Stomach (tissue), 4 donors: ENCODE measurements at regions not wholly inside any gene's neighbourhood (a gene's known extent, or its start where the extent isn't known, plus 50 kb on each side); places are given as distances from the start of the nearest gene placed in this dataset.

Experiments used
- EP300 ChIP-seq: sonication (generic); formaldehyde crosslinking; IDR thresholded peaks from one replicate; pipeline ENCODE4 v1.6.1; 2017; ENCODE audit warnings: antibody characterized with exemption
- POLR2A ChIP-seq, 4 donors: fragments of 450-650 bp; IDR thresholded peaks; one replicate each; pipeline ENCODE4 v1.6.1; 2016; ENCODE audit warnings: antibody characterized with exemption in 4 of 4, control low read depth in 2 of 4, mild to moderate bottlenecking in 1 of 4, moderate library complexity in 1 of 4
- POLR2AphosphoS5 ChIP-seq, 3 donors: sonication (generic); formaldehyde crosslinking; IDR thresholded peaks; one replicate each; pipeline ENCODE4 v1.6.1; 2016; ENCODE audit warnings: antibody characterized with exemption in 3 of 3
- TF ChIP-seq, protein P1 (sequence below), 7 experiments: fragments of 450-650 bp in 4 of 7; fragments of 200-600 bp in 3 of 7; sonication (generic) in 3 of 7; IDR thresholded peaks; one replicate each; pipeline ENCODE4 v1.5.1; 2016 to 2019; ENCODE audit warnings: antibody characterized with exemption in 7 of 7, control low read depth in 2 of 7, mild to moderate bottlenecking in 1 of 7

DNA sequence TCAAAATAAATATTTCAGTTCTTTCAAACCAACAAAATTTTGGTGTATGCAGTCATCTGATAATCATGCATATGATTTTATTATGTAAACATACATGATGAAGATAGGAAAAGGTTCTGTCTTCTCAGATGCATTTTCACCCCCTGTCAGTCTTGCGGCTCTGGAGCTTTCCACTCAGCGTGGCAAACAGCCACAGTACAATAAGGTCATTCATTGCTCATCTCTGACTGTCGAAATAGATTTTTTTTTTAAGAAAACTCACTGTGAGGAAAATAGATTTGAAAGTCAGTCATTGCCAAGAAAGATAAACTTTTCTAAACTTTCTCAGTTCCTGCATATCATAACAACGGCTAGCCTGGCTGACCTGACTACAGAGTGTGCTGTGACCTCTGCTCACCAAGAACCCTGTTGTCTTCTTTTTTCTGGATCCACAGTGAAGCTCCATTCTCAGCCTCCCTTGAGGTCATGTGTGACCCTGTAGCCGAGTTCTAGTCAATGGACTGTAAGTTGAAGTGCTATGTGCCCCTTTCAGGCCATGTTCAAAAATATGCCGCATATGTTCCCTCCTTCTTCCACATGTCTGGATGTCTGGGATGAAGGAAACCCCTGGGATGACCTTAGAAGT, 519.6 kb downstream of the KLF5 start:
- no peak for TF ChIP-seq POLR2AphosphoS5 (IDR thresholded peaks at IDR 0.05)
- TF ChIP-seq POLR2A (IDR thresholded peaks at IDR 0.05) = no peak
- TF ChIP-seq, protein P1, sequence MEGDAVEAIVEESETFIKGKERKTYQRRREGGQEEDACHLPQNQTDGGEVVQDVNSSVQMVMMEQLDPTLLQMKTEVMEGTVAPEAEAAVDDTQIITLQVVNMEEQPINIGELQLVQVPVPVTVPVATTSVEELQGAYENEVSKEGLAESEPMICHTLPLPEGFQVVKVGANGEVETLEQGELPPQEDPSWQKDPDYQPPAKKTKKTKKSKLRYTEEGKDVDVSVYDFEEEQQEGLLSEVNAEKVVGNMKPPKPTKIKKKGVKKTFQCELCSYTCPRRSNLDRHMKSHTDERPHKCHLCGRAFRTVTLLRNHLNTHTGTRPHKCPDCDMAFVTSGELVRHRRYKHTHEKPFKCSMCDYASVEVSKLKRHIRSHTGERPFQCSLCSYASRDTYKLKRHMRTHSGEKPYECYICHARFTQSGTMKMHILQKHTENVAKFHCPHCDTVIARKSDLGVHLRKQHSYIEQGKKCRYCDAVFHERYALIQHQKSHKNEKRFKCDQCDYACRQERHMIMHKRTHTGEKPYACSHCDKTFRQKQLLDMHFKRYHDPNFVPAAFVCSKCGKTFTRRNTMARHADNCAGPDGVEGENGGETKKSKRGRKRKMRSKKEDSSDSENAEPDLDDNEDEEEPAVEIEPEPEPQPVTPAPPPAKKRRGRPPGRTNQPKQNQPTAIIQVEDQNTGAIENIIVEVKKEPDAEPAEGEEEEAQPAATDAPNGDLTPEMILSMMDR (IDR thresholded peaks at IDR 0.05) = no peak
- no peak for TF ChIP-seq EP300
